ENCODE measurements at regions not wholly inside any gene's neighbourhood (a gene's known extent, or its start where the extent isn't known, plus 50 kb on each side); places are given as distances from the start of the nearest gene placed in this dataset.
"Not testable (repeated sequence)": the region's sequence is repeated elsewhere in the genome, so short reads cannot be mapped to it uniquely, and the experiment has no call there.

- no peak for TF ChIP-seq CTCF (IDR thresholded peaks at IDR 0.05; ENCODE audit: poor library complexity, severe bottlenecking)
- H3K4me3 ChIP-seq (ENCODE audit: severe bottlenecking), result no peak overlapping the region
- peaks cover 43% of the 10 kb centered on the region for H3K27me3 ChIP-seq (ENCODE audit: insufficient read depth, poor library complexity, severe bottlenecking)
- no peak for ATAC-seq (ENCODE audit: low read depth)
- no peak for DNase-seq (ENCODE audit: low spot score)
- H3K4me1 ChIP-seq (ENCODE audit: insufficient read depth, poor library complexity, severe bottlenecking), result no peaks in the 10 kb centered on the region
- no peaks in the 10 kb centered on the region for H3K36me3 ChIP-seq (ENCODE audit: low read depth)
- no peaks in the 10 kb centered on the region for H3K9me3 ChIP-seq (ENCODE audit: severe bottlenecking)
- no peak overlapping the region for H3K27ac ChIP-seq (ENCODE audit: poor library complexity, severe bottlenecking)
Observed at GRCh38 chr10:100647928-100648327, 97.5 kb upstream of the PAX2 start.

DNA sequence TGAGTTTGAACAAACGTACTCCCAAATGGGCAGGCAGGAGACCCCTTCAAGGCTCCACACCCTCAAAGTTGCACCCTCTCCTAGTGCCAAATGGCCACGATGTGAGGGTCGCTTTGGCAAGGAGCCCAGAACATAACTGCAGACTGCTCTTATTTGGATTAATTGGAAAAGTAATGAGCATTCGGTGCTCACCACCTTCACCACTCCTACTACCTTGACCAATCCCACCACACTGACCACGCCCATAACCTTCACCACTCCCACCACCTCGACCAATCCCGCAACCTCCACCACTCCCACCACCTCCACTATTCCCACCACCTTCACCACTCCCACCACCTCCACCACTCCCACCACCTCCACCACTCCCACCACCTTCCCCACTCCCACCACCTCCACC lies 94.7 kb upstream of the PAX2 start:
- DNase-seq (ENCODE audit: low spot score) (no peak), ATAC-seq (ENCODE audit: low read depth) (no peak)
- no peaks in the 10 kb centered on the region for H3K9me3 ChIP-seq (ENCODE audit: severe bottlenecking)
- H3K4me1 ChIP-seq (ENCODE audit: insufficient read depth, poor library complexity, severe bottlenecking), result no peaks in the 10 kb centered on the region
- no peak for TF ChIP-seq CTCF (IDR thresholded peaks at IDR 0.05; ENCODE audit: poor library complexity, severe bottlenecking)
- peaks cover 51% of the 10 kb centered on the region for H3K27me3 ChIP-seq (ENCODE audit: insufficient read depth, poor library complexity, severe bottlenecking)
- no peak overlapping the region for H3K4me3 ChIP-seq (ENCODE audit: severe bottlenecking)
- no peak overlapping the region for H3K27ac ChIP-seq (ENCODE audit: poor library complexity, severe bottlenecking)
- no peaks in the 10 kb centered on the region for H3K36me3 ChIP-seq (ENCODE audit: low read depth)

- H3K27me3 ChIP-seq (ENCODE audit: insufficient read depth, poor library complexity, severe bottlenecking), result peaks cover 53% of the 10 kb centered on the region
- H3K4me3 ChIP-seq (ENCODE audit: severe bottlenecking); ATAC-seq (ENCODE audit: low read depth); H3K4me1 ChIP-seq (ENCODE audit: insufficient read depth, poor library complexity, severe bottlenecking); DNase-seq (ENCODE audit: low spot score); H3K27ac ChIP-seq (ENCODE audit: poor library complexity, severe bottlenecking); H3K9me3 ChIP-seq (ENCODE audit: severe bottlenecking); H3K36me3 ChIP-seq (ENCODE audit: low read depth): not testable (repeated sequence)
Observed at GRCh38 chr10:100651099-100651498, 94.3 kb upstream of the PAX2 start.

GRCh38 chr10:100651916-100652315 lies 93.5 kb upstream of the PAX2 start:
- Histone ChIP-seq H3K27ac (ENCODE audit: poor library complexity, severe bottlenecking) (no peak overlapping the region), H3K4me1 (ENCODE audit: insufficient read depth, poor library complexity, severe bottlenecking) (no peaks in the 10 kb centered on the region), H3K9me3 (ENCODE audit: severe bottlenecking) (no peaks in the 10 kb centered on the region), H3K4me3 (ENCODE audit: severe bottlenecking) (no peak overlapping the region), H3K27me3 (ENCODE audit: insufficient read depth, poor library complexity, severe bottlenecking) (peaks cover 49% of the 10 kb centered on the region), H3K36me3 (ENCODE audit: low read depth) (no peaks in the 10 kb centered on the region)
- no peak for TF ChIP-seq CTCF (IDR thresholded peaks at IDR 0.05; ENCODE audit: poor library complexity, severe bottlenecking)
- ATAC-seq (ENCODE audit: low read depth) (no peak), DNase-seq (ENCODE audit: low spot score) (no peak)

DNA sequence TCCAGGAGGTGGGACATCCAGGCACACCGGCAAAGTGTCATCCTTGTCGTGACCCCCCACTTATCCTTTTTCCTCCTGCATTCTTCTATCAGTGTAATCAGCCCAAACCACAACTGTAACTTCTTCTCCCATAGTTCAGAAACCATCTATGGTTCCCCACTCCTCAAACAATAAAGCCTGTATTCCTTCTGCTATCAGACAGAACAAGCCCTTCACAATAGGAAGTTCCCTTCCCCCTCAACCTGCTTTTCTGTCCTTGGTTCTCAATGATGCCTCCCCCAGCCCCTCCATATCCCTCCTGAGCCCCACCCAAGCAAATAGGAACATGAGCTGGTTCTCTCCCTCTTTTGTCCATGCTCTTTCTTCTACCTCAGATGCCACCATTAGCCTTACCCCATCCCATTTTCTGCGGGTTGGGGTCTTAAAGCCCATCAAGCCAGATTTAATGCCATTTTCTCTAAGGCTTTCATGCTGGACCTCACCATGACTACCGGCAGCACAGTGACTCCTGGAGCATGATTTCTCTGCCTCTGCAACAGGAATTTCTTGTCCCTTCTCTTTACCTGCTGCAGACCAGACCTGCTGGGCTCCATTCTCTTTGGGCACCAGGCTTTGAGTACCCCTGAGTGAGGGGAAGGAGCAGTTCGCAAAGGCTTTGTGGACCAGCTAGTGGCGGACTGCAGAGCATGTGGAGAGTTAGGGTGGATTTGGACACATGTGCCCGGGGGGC lies 92.8 kb upstream of the PAX2 start:
- H3K27me3 ChIP-seq (ENCODE audit: insufficient read depth, poor library complexity, severe bottlenecking), result peaks cover 53% of the 10 kb centered on the region
- no peaks in the 10 kb centered on the region for H3K36me3 ChIP-seq (ENCODE audit: low read depth)
- ATAC-seq (ENCODE audit: low read depth) (no peak), DNase-seq (ENCODE audit: low spot score) (no peak)
- TF ChIP-seq CTCF (IDR thresholded peaks at IDR 0.05; ENCODE audit: poor library complexity, severe bottlenecking), result no peak
- H3K9me3 ChIP-seq (ENCODE audit: severe bottlenecking), result no peaks in the 10 kb centered on the region
- H3K4me3 ChIP-seq (ENCODE audit: severe bottlenecking), result no peak overlapping the region
- H3K27ac ChIP-seq (ENCODE audit: poor library complexity, severe bottlenecking), result no peak overlapping the region
- H3K4me1 ChIP-seq (ENCODE audit: insufficient read depth, poor library complexity, severe bottlenecking), result no peaks in the 10 kb centered on the region
